GM23338 (cell line): ENCODE measurements at regions not wholly inside any gene's neighbourhood (a gene's known extent, or its start where the extent isn't known, plus 50 kb on each side); places are given as distances from the start of the nearest gene placed in this dataset.
"Not testable (repeated sequence)": the region's sequence is repeated elsewhere in the genome, so short reads cannot be mapped to it uniquely, and the experiment has no call there.

Experiments
- ATAC-seq: fragments of 200-7000 bp; cut with Tn5 transposase; 3 replicates; pipeline ENCODE4 v1.9.1; 2020
- DNase-seq: peaks from one replicate; pipeline ENCODE4 v3.0.0-alpha.2; 2015; ENCODE audit warnings: low spot score
- H2AFZ ChIP-seq: fragments of 200-600 bp; sonication (generic); 2 replicates; pipeline ENCODE4 v1.8.0; 2016; ENCODE audit warnings: antibody characterized with exemption, mild to moderate bottlenecking, moderate library complexity
- H3F3A ChIP-seq: fragments of 200-600 bp; sonication (generic); replicated peaks from 2 replicates; pipeline ENCODE4 v1.8.0; 2017; ENCODE audit warnings: antibody characterized with exemption, mixed run types, low read depth
- H3K27ac ChIP-seq: fragments of 200-600 bp; sonication (generic); 2 replicates; pipeline ENCODE4 v1.6.1; 2016; ENCODE audit warnings: low read depth
- H3K27me3 ChIP-seq: fragments of 200-600 bp; sonication (generic); 2 replicates; pipeline ENCODE4 v1.8.0; 2016; ENCODE audit warnings: mild to moderate bottlenecking, mixed run types, moderate library complexity; ENCODE audit not compliant: insufficient read depth
- H3K36me3 ChIP-seq: fragments of 200-600 bp; sonication (generic); 2 replicates; pipeline ENCODE4 v1.8.0; 2016; ENCODE audit warnings: mild to moderate bottlenecking; ENCODE audit not compliant: insufficient read depth
- H3K4me1 ChIP-seq: fragments of 200-600 bp; sonication (generic); 2 replicates; pipeline ENCODE4 v1.8.0; 2016; ENCODE audit warnings: mild to moderate bottlenecking, moderate library complexity; ENCODE audit not compliant: insufficient read depth
- H3K4me2 ChIP-seq: fragments of 200-600 bp; sonication (generic); 2 replicates; pipeline ENCODE4 v1.7.1; 2017; ENCODE audit warnings: mixed run types
- H3K4me3 ChIP-seq: fragments of 200-600 bp; sonication (generic); 2 replicates; pipeline ENCODE4 v1.6.1; 2016; ENCODE audit warnings: mixed run types
- H3K79me2 ChIP-seq: fragments of 200-600 bp; sonication (generic); replicated peaks from 2 replicates; pipeline ENCODE4 v1.8.0; 2017; ENCODE audit warnings: mild to moderate bottlenecking; ENCODE audit not compliant: insufficient read depth
- H3K9me2 ChIP-seq: fragments of 200-600 bp; sonication (generic); 2 replicates; pipeline ENCODE4 v1.8.0; 2017; ENCODE audit not compliant: insufficient read depth
- H4K20me1 ChIP-seq: fragments of 200-600 bp; sonication (generic); replicated peaks from 2 replicates; pipeline ENCODE4 v1.8.0; 2017; ENCODE audit warnings: mild to moderate bottlenecking; ENCODE audit not compliant: insufficient read depth
- H3K27ac Mint-ChIP-seq: 2 replicates; pipeline ENCODE4 v1.8.0; 2020; ENCODE audit warnings: inconsistent platforms, mild to moderate bottlenecking, moderate library complexity, mixed read lengths
- H3K27me3 Mint-ChIP-seq: 3 replicates; pipeline ENCODE4 v1.8.0; 2022; ENCODE audit warnings: low read depth, mild to moderate bottlenecking, moderate library complexity, mixed read lengths, inconsistent platforms; ENCODE audit not compliant: insufficient read depth, poor library complexity
- H3K36me3 Mint-ChIP-seq: 3 replicates; pipeline ENCODE4 v1.8.0; 2021; ENCODE audit warnings: low read depth, mild to moderate bottlenecking, inconsistent platforms, moderate library complexity, mixed read lengths
- H3K4me1 Mint-ChIP-seq: 3 replicates; pipeline ENCODE4 v1.8.0; 2020; ENCODE audit warnings: mild to moderate bottlenecking, inconsistent platforms, mixed read lengths
- H3K4me3 Mint-ChIP-seq: 3 replicates; pipeline ENCODE4 v1.8.0; 2021; ENCODE audit warnings: moderate library complexity, mild to moderate bottlenecking, inconsistent platforms, mixed read lengths
- H3K9me3 Mint-ChIP-seq: 3 replicates; pipeline ENCODE4 v1.8.0; 2020; ENCODE audit warnings: moderate library complexity, mild to moderate bottlenecking, inconsistent platforms, mixed read lengths
- CREB1 ChIP-seq: fragments of 250-450 bp; sonication (Bioruptor Pico); IDR thresholded peaks from 2 replicates; pipeline ENCODE4 v1.5.0; 2020; ENCODE audit warnings: low read depth, mild to moderate bottlenecking, moderate library complexity
- EZH2 ChIP-seq: fragments of 200-600 bp; sonication (generic); IDR thresholded peaks from one replicate; pipeline ENCODE4 v1.8.0; 2017; ENCODE audit warnings: antibody characterized with exemption, mild to moderate bottlenecking, low read depth; ENCODE audit not compliant: unreplicated experiment
- EZH2phosphoT487 ChIP-seq: fragments of 200-600 bp; sonication (generic); IDR thresholded peaks from one replicate; pipeline ENCODE4 v1.8.1; 2018; ENCODE audit warnings: antibody characterized with exemption; ENCODE audit not compliant: unreplicated experiment
- NANOG ChIP-seq: IDR thresholded peaks from 2 replicates; pipeline ENCODE4 v1.6.1; 2016; ENCODE audit warnings: antibody characterized with exemption, borderline replicate concordance
- POLR2AphosphoS5 ChIP-seq: IDR thresholded peaks from 2 replicates; pipeline ENCODE4 v1.6.1; 2016; ENCODE audit warnings: antibody characterized with exemption, low read depth
- STAT1 ChIP-seq: IDR thresholded peaks from one replicate; pipeline ENCODE4 v1.6.1; 2016; ENCODE audit warnings: antibody characterized with exemption; ENCODE audit not compliant: unreplicated experiment
- ZNF114 ChIP-seq: fragments of 250-450 bp; sonication (Bioruptor Pico); IDR thresholded peaks from 2 replicates; pipeline ENCODE4 v1.5.0; 2020; ENCODE audit warnings: mild to moderate bottlenecking, moderate library complexity
- ZNF331 ChIP-seq: fragments of 250-450 bp; sonication (Bioruptor Pico); IDR thresholded peaks from 2 replicates; pipeline ENCODE4 v1.5.0; 2020; ENCODE audit warnings: low read depth, mild to moderate bottlenecking, moderate library complexity
- ZNF462 ChIP-seq: fragments of 250-450 bp; sonication (Bioruptor Pico); IDR thresholded peaks from 2 replicates; pipeline ENCODE4 v1.5.0; 2020; ENCODE audit warnings: mild to moderate bottlenecking, moderate library complexity
- TF ChIP-seq, protein P1 (sequence below): IDR thresholded peaks from one replicate; pipeline ENCODE4 v1.6.1; 2018; ENCODE audit warnings: antibody characterized with exemption; ENCODE audit not compliant: unreplicated experiment
- TF ChIP-seq, protein P2 (sequence below), 2 experiments: fragments of 200-600 bp in 1 of 2; sonication (generic) in 1 of 2; conservative IDR thresholded peaks; 2 replicates each; pipeline versions ENCODE4 v1.5.1 to v1.6.1; 2016 to 2017; ENCODE audit warnings: antibody characterized with exemption in 2 of 2, low read depth in 2 of 2, mild to moderate bottlenecking in 2 of 2, moderate library complexity in 1 of 2

DNA sequence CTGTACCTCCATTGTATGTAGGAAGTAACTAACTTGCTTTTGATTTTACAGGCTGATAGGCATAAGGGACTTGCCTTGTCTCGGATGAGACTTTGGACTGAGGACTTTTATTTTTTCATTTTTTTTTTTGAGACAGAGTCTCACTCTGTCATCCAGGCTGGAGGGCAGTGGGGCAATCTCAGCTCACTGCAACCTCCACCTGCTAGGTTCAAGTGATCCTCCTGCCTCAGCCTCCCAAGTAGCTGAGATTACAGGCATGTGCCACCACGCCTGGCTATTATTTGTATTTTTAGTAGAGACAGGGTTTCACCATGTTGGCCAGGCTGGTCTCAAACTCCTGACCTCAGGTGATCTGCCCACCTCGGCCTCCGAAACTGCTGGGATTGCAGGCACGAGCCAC, 80.2 kb upstream of the SYN3 start:
- not testable (repeated sequence) for H3K27ac Mint-ChIP-seq, H3K4me3 Mint-ChIP-seq, H3K79me2 ChIP-seq, H3K36me3 Mint-ChIP-seq, H3K27me3 ChIP-seq, H3K4me3 ChIP-seq, ATAC-seq, DNase-seq, H3K27ac ChIP-seq, H4K20me1 ChIP-seq, H3K4me2 ChIP-seq, H3F3A ChIP-seq, H3K4me1 Mint-ChIP-seq, H3K36me3 ChIP-seq, H2AFZ ChIP-seq, H3K9me2 ChIP-seq, H3K4me1 ChIP-seq
- peaks cover 25% of the 10 kb centered on the region for H3K9me3 Mint-ChIP-seq
- peaks cover 12% of the 10 kb centered on the region for H3K27me3 Mint-ChIP-seq

GRCh38 chr22:33130473-33130872, 72.3 kb upstream of the SYN3 start:
- Histone ChIP-seq H2AFZ (no peak overlapping the region), H4K20me1 (no peaks in the 10 kb centered on the region), H3K4me1 (no peaks in the 10 kb centered on the region), H3K9me2 (no peaks in the 10 kb centered on the region), H3F3A (no peaks in the 10 kb centered on the region), H3K27me3 (peaks cover 4% of the 10 kb centered on the region; the same call in 1 of the 2 replicates), H3K36me3 (no peaks in the 10 kb centered on the region), H3K27ac (no peak overlapping the region), H3K4me3 (no peak overlapping the region), H3K79me2 (no peaks in the 10 kb centered on the region), H3K4me2 (no peak overlapping the region)
- peaks cover 10% of the 10 kb centered on the region for H3K27me3 Mint-ChIP-seq
- ATAC-seq (no peak), DNase-seq (no peak)
- no peaks in the 10 kb centered on the region; the same call in 1 of the 3 replicates for H3K9me3 Mint-ChIP-seq
- H3K36me3 Mint-ChIP-seq: no peaks in the 10 kb centered on the region
- H3K27ac Mint-ChIP-seq: no peak overlapping the region
- H3K4me3 Mint-ChIP-seq: no peak overlapping the region
- H3K4me1 Mint-ChIP-seq: no peaks in the 10 kb centered on the region
- TF ChIP-seq EZH2phosphoT487: no peak
- TF ChIP-seq, protein P1, sequence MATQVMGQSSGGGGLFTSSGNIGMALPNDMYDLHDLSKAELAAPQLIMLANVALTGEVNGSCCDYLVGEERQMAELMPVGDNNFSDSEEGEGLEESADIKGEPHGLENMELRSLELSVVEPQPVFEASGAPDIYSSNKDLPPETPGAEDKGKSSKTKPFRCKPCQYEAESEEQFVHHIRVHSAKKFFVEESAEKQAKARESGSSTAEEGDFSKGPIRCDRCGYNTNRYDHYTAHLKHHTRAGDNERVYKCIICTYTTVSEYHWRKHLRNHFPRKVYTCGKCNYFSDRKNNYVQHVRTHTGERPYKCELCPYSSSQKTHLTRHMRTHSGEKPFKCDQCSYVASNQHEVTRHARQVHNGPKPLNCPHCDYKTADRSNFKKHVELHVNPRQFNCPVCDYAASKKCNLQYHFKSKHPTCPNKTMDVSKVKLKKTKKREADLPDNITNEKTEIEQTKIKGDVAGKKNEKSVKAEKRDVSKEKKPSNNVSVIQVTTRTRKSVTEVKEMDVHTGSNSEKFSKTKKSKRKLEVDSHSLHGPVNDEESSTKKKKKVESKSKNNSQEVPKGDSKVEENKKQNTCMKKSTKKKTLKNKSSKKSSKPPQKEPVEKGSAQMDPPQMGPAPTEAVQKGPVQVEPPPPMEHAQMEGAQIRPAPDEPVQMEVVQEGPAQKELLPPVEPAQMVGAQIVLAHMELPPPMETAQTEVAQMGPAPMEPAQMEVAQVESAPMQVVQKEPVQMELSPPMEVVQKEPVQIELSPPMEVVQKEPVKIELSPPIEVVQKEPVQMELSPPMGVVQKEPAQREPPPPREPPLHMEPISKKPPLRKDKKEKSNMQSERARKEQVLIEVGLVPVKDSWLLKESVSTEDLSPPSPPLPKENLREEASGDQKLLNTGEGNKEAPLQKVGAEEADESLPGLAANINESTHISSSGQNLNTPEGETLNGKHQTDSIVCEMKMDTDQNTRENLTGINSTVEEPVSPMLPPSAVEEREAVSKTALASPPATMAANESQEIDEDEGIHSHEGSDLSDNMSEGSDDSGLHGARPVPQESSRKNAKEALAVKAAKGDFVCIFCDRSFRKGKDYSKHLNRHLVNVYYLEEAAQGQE: no peak
- no peak for TF ChIP-seq NANOG
- no peak for TF ChIP-seq ZNF114 (CRISPR knock-in tag)
- TF ChIP-seq ZNF331 (CRISPR knock-in tag): no peak
- no peak for TF ChIP-seq CREB1 (CRISPR knock-in tag)
- TF ChIP-seq ZNF462 (CRISPR knock-in tag): no peak
- TF ChIP-seq, protein P2, sequence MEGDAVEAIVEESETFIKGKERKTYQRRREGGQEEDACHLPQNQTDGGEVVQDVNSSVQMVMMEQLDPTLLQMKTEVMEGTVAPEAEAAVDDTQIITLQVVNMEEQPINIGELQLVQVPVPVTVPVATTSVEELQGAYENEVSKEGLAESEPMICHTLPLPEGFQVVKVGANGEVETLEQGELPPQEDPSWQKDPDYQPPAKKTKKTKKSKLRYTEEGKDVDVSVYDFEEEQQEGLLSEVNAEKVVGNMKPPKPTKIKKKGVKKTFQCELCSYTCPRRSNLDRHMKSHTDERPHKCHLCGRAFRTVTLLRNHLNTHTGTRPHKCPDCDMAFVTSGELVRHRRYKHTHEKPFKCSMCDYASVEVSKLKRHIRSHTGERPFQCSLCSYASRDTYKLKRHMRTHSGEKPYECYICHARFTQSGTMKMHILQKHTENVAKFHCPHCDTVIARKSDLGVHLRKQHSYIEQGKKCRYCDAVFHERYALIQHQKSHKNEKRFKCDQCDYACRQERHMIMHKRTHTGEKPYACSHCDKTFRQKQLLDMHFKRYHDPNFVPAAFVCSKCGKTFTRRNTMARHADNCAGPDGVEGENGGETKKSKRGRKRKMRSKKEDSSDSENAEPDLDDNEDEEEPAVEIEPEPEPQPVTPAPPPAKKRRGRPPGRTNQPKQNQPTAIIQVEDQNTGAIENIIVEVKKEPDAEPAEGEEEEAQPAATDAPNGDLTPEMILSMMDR (conservative IDR thresholded peaks at IDR 0.05; ENCODE audit: low read depth in 2 of 2): no peak
- TF ChIP-seq POLR2AphosphoS5: no peak
- no peak for TF ChIP-seq EZH2
- TF ChIP-seq STAT1: no peak
